Right atrium auricular region (tissue), 2 donors: ENCODE measurements at regions not wholly inside any gene's neighbourhood (a gene's known extent, or its start where the extent isn't known, plus 50 kb on each side); places are given as distances from the start of the nearest gene placed in this dataset.

ENCODE experiments used
- DNase-seq: peaks from one replicate; pipeline ENCODE4 v3.0.0-alpha.2; 2019; ENCODE audit warnings: low spot score
- H3K27ac ChIP-seq, 2 donors: fragments of 200-600 bp; sonication (generic); 1 replicate in 1 of 2; 2 replicates in 1 of 2; pipeline ENCODE4 v1.5.1; 2016 to 2019
- H3K27me3 ChIP-seq, 2 donors: fragments of 200-600 bp; sonication (generic); one replicate each; pipeline versions ENCODE4 v1.5.1 to v1.6.0; 2017 to 2019
- H3K36me3 ChIP-seq: fragments of 200-600 bp; sonication (generic); one replicate; pipeline ENCODE4 v1.5.1; 2016
- H3K4me1 ChIP-seq, 2 donors: fragments of 200-600 bp; sonication (generic); one replicate each; pipeline versions ENCODE4 v1.5.1 to v1.6.0; 2017 to 2019
- H3K4me3 ChIP-seq, 2 donors: fragments of 200-600 bp; sonication (generic); 1 replicate in 1 of 2; 2 replicates in 1 of 2; pipeline ENCODE4 v1.5.1; 2017 to 2019; ENCODE audit warnings: mild to moderate bottlenecking in 1 of 2, moderate library complexity in 1 of 2
- H3K9me3 ChIP-seq, 2 donors: fragments of 200-600 bp; sonication (generic); one replicate each; pipeline ENCODE4 v1.5.1; 2019
- CTCF ChIP-seq, 2 donors: fragments of 200-600 bp; sonication (generic); IDR thresholded peaks; one replicate each; pipeline ENCODE4 v1.5.1; 2019; ENCODE audit warnings: antibody characterized with exemption in 2 of 2

- TF ChIP-seq CTCF (IDR thresholded peaks at IDR 0.05): no peak
- no peak for DNase-seq
- no peaks in the 10 kb centered on the region for H3K27me3 ChIP-seq
These were observed 336.1 kb downstream of the BCL11B start for GRCh38 chr14:98935921-98936320.

GRCh38 chr14:98937021-98937420 is 335.0 kb downstream of the BCL11B start:
- Histone ChIP-seq H3K36me3 (no peaks in the 10 kb centered on the region), H3K27me3 (no peaks in the 10 kb centered on the region), H3K4me1 (no peaks in the 10 kb centered on the region), H3K9me3 (no peaks in the 10 kb centered on the region), H3K27ac (no peak overlapping the region), H3K4me3 (no peak overlapping the region)
- no peak for TF ChIP-seq CTCF (IDR thresholded peaks at IDR 0.05)
- no peak for DNase-seq

More at GRCh38 chr14:98935921-98936320, 336.1 kb downstream of the BCL11B start:
- Histone ChIP-seq H3K9me3 (no peaks in the 10 kb centered on the region), H3K27ac (no peak overlapping the region), H3K36me3 (no peaks in the 10 kb centered on the region), H3K4me1 (no peaks in the 10 kb centered on the region), H3K4me3 (no peak overlapping the region)

- no peak for DNase-seq
- no peaks in the 10 kb centered on the region for H3K4me1 ChIP-seq
- no peak for TF ChIP-seq CTCF (IDR thresholded peaks at IDR 0.05)
- H3K4me3 ChIP-seq: no peak overlapping the region
- no peaks in the 10 kb centered on the region for H3K27me3 ChIP-seq
- H3K27ac ChIP-seq: no peak overlapping the region
- H3K9me3 ChIP-seq: no peaks in the 10 kb centered on the region
- no peaks in the 10 kb centered on the region for H3K36me3 ChIP-seq
These were observed 334.1 kb downstream of the BCL11B start for GRCh38 chr14:98937712-98938505.

- no peaks in the 10 kb centered on the region for H3K4me1 ChIP-seq
- H3K4me3 ChIP-seq: no peak overlapping the region
- TF ChIP-seq CTCF (IDR thresholded peaks at IDR 0.05): no peak
- H3K36me3 ChIP-seq: no peaks in the 10 kb centered on the region
- no peak for DNase-seq
- H3K27ac ChIP-seq: no peak overlapping the region
- H3K27me3 ChIP-seq: no peaks in the 10 kb centered on the region
- no peaks in the 10 kb centered on the region for H3K9me3 ChIP-seq
These were observed 331.1 kb downstream of the BCL11B start for GRCh38 chr14:98940693-98941437.

GRCh38 chr14:98941481-98941880 is 330.5 kb downstream of the BCL11B start:
- Histone ChIP-seq H3K4me3 (no peak overlapping the region), H3K4me1 (no peaks in the 10 kb centered on the region), H3K9me3 (no peaks in the 10 kb centered on the region), H3K27ac (no peak overlapping the region), H3K27me3 (no peaks in the 10 kb centered on the region), H3K36me3 (no peaks in the 10 kb centered on the region)
- no peak for TF ChIP-seq CTCF (IDR thresholded peaks at IDR 0.05)
- DNase-seq: no peak
